IPS DF 6.9 (cell line): ENCODE measurements at regions not wholly inside any gene's neighbourhood (a gene's known extent, or its start where the extent isn't known, plus 50 kb on each side); places are given as distances from the start of the nearest gene placed in this dataset.

Experiments used
- DNase-seq: peaks from one replicate; pipeline ENCODE4 v3.0.0-alpha.2; 2013; ENCODE audit warnings: low read depth, low spot score
- H3K27ac ChIP-seq: one replicate; pipeline ENCODE4 v1.5.1; 2013; ENCODE audit warnings: low read length, control low read depth
- H3K27me3 ChIP-seq: 2 replicates; pipeline ENCODE4 v1.6.1; 2013; ENCODE audit warnings: mild to moderate bottlenecking, low read length; ENCODE audit not compliant: control insufficient read depth, insufficient read depth
- H3K36me3 ChIP-seq: 2 replicates; pipeline ENCODE4 v1.6.1; 2013; ENCODE audit warnings: low read length; ENCODE audit not compliant: control insufficient read depth, insufficient read depth
- H3K4me1 ChIP-seq: 2 replicates; pipeline ENCODE4 v1.6.1; 2013; ENCODE audit warnings: low read length; ENCODE audit not compliant: control insufficient read depth, insufficient read depth
- H3K4me3 ChIP-seq: 2 replicates; pipeline ENCODE4 v1.5.1; 2013; ENCODE audit warnings: mild to moderate bottlenecking, low read length
- H3K9me3 ChIP-seq: 2 replicates; pipeline ENCODE4 v1.6.1; 2013; ENCODE audit warnings: low read length, inconsistent platforms; ENCODE audit not compliant: control insufficient read depth, insufficient read depth
- WGBS: extraction: QIAGEN DNeasy Blood & Tissue Kit; methylation state at CpG from one replicate; pipeline ENCODE4 v1.1.7; 2013; ENCODE audit warnings: mixed read lengths, missing lambda C conversion rate; ENCODE audit not compliant: insufficient read length, insufficient coverage; 5-methylcytosine and 5-hydroxymethylcytosine counted together

- no peaks in the 10 kb centered on the region for H3K27me3 ChIP-seq
- no peaks in the 10 kb centered on the region; the same call in 1 of the 2 replicates for H3K4me1 ChIP-seq
- no peak overlapping the region for H3K4me3 ChIP-seq
- no CpG with 5 or more reads among the region's 1 CpG for WGBS
- H3K27ac ChIP-seq, result no peak overlapping the region
- H3K9me3 ChIP-seq, result no peaks in the 10 kb centered on the region
- DNase-seq, result no peak
- no peaks in the 10 kb centered on the region for H3K36me3 ChIP-seq
Observed at GRCh38 chr2:65786765-65787164, 354.4 kb upstream of the SPRED2 start.

- no CpG with 5 or more reads among the region's 2 CpGs for WGBS
- no peaks in the 10 kb centered on the region for H3K27me3 ChIP-seq
Observed at GRCh38 chr2:65786007-65786717, 353.8 kb upstream of the SPRED2 start.

GRCh38 chr2:65782996-65783650 lies 350.7 kb upstream of the SPRED2 start:
- no peaks in the 10 kb centered on the region for H3K36me3 ChIP-seq
- WGBS, result no CpG with 5 or more reads among the region's 5 CpGs
- no peaks in the 10 kb centered on the region for H3K27me3 ChIP-seq
- no peaks in the 10 kb centered on the region for H3K9me3 ChIP-seq
- no peak overlapping the region for H3K27ac ChIP-seq
- DNase-seq, result no peak
- no peaks in the 10 kb centered on the region for H3K4me1 ChIP-seq
- H3K4me3 ChIP-seq, result no peak overlapping the region

More at GRCh38 chr2:65786007-65786717, 353.8 kb upstream of the SPRED2 start:
- no peaks in the 10 kb centered on the region for H3K36me3 ChIP-seq
- no peaks in the 10 kb centered on the region; the same call in 1 of the 2 replicates for H3K4me1 ChIP-seq
- H3K27ac ChIP-seq, result no peak overlapping the region
- H3K9me3 ChIP-seq, result no peaks in the 10 kb centered on the region
- no peak overlapping the region for H3K4me3 ChIP-seq
- DNase-seq, result no peak

GRCh38 chr2:65782186-65782585 lies 349.8 kb upstream of the SPRED2 start:
- Histone ChIP-seq H3K27ac (no peak overlapping the region), H3K36me3 (no peaks in the 10 kb centered on the region), H3K4me1 (no peaks in the 10 kb centered on the region), H3K27me3 (no peaks in the 10 kb centered on the region), H3K4me3 (no peak overlapping the region), H3K9me3 (no peaks in the 10 kb centered on the region)
- no peak for DNase-seq
- no CpG with 5 or more reads among the region's 1 CpG for WGBS

GRCh38 chr2:65781756-65782155 lies 349.4 kb upstream of the SPRED2 start:
- Histone ChIP-seq H3K4me1 (no peaks in the 10 kb centered on the region), H3K9me3 (no peaks in the 10 kb centered on the region), H3K27ac (no peak overlapping the region), H3K4me3 (no peak overlapping the region), H3K27me3 (no peaks in the 10 kb centered on the region), H3K36me3 (no peaks in the 10 kb centered on the region)
- DNase-seq, result no peak

- no peak overlapping the region for H3K27ac ChIP-seq
- H3K27me3 ChIP-seq, result no peaks in the 10 kb centered on the region
- DNase-seq, result no peak
- no peaks in the 10 kb centered on the region for H3K9me3 ChIP-seq
- H3K4me3 ChIP-seq, result no peak overlapping the region
- no CpG with 5 or more reads among the region's 1 CpG for WGBS
- H3K4me1 ChIP-seq, result no peaks in the 10 kb centered on the region
- no peaks in the 10 kb centered on the region for H3K36me3 ChIP-seq
Observed at GRCh38 chr2:65779021-65779420, 346.6 kb upstream of the SPRED2 start.

GRCh38 chr2:65778137-65778536 lies 345.7 kb upstream of the SPRED2 start:
- Histone ChIP-seq H3K36me3 (no peaks in the 10 kb centered on the region), H3K4me3 (no peak overlapping the region), H3K9me3 (no peaks in the 10 kb centered on the region), H3K27me3 (no peaks in the 10 kb centered on the region), H3K27ac (no peak overlapping the region), H3K4me1 (no peaks in the 10 kb centered on the region)
- peak; percentile 7 for DNase-seq
- WGBS, result no CpG with 5 or more reads among the region's 2 CpGs

GRCh38 chr2:65775839-65776238 lies 343.4 kb upstream of the SPRED2 start:
- DNase-seq, result no peak
- Histone ChIP-seq H3K9me3 (no peaks in the 10 kb centered on the region), H3K36me3 (no peaks in the 10 kb centered on the region), H3K4me1 (no peaks in the 10 kb centered on the region), H3K27ac (no peak overlapping the region), H3K4me3 (no peak overlapping the region), H3K27me3 (no peaks in the 10 kb centered on the region)
- no CpG with 5 or more reads among the region's 2 CpGs for WGBS

GRCh38 chr2:65767946-65768345 lies 335.5 kb upstream of the SPRED2 start:
- H3K4me3 ChIP-seq, result no peak overlapping the region
- no CpG with 5 or more reads among the region's 4 CpGs for WGBS
- DNase-seq, result no peak
- H3K27ac ChIP-seq, result no peak overlapping the region
- H3K36me3 ChIP-seq, result no peaks in the 10 kb centered on the region
- no peaks in the 10 kb centered on the region for H3K27me3 ChIP-seq
- H3K9me3 ChIP-seq, result no peaks in the 10 kb centered on the region
- H3K4me1 ChIP-seq, result no peaks in the 10 kb centered on the region

GRCh38 chr2:65766768-65767267 lies 334.4 kb upstream of the SPRED2 start:
- no peak overlapping the region for H3K27ac ChIP-seq
- no peak overlapping the region for H3K4me3 ChIP-seq
- no peaks in the 10 kb centered on the region for H3K9me3 ChIP-seq
- H3K27me3 ChIP-seq, result no peaks in the 10 kb centered on the region
- no peaks in the 10 kb centered on the region for H3K4me1 ChIP-seq
- DNase-seq, result no peak
- no peaks in the 10 kb centered on the region for H3K36me3 ChIP-seq
- WGBS, result no CpG with 5 or more reads among the region's 6 CpGs

- no peak overlapping the region for H3K4me3 ChIP-seq
- no peaks in the 10 kb centered on the region for H3K27me3 ChIP-seq
- H3K4me1 ChIP-seq, result no peaks in the 10 kb centered on the region
- H3K36me3 ChIP-seq, result no peaks in the 10 kb centered on the region
- H3K27ac ChIP-seq, result no peak overlapping the region
- H3K9me3 ChIP-seq, result no peaks in the 10 kb centered on the region
- no peak for DNase-seq
- no CpG with 5 or more reads among the region's 3 CpGs for WGBS
Observed at GRCh38 chr2:65765376-65765775, 333.0 kb upstream of the SPRED2 start.
